WTC11 (cell line): ENCODE measurements at regions not wholly inside any gene's neighbourhood (a gene's known extent, or its start where the extent isn't known, plus 50 kb on each side); places are given as distances from the start of the nearest gene placed in this dataset.
"Not testable (repeated sequence)": the region's sequence is repeated elsewhere in the genome, so short reads cannot be mapped to it uniquely, and the experiment has no call there.

Experiments
- ATAC-seq: fragments of 200-7000 bp; cut with Tn5 transposase; 2 replicates; pipeline ENCODE4 v1.10.0; 2021; ENCODE audit warnings: mild to moderate bottlenecking, moderate library complexity
- CTCF ChIA-PET: fragments of 300-600 bp; sonication (Branson Sonifier 250); formaldehyde crosslinking; loops from one replicate; lab custom pipeline; 2021; ENCODE audit warnings: antibody characterized with exemption; lab: Charles Lee
- POLR2A ChIA-PET: fragments of 350-600 bp; sonication (Branson Sonifier 250); formaldehyde crosslinking; loops from one replicate; lab custom pipeline; 2021; ENCODE audit warnings: antibody characterized with exemption; lab: Charles Lee
- DNase-seq: peaks from one replicate; pipeline ENCODE4 v3.0.0; 2021; ENCODE audit warnings: low spot score
- H3K27ac Mint-ChIP-seq: 2 replicates; pipeline ENCODE4 v1.8.0; 2021; ENCODE audit warnings: mixed read lengths
- H3K27me3 Mint-ChIP-seq: 2 replicates; pipeline ENCODE4 v1.8.0; 2021; ENCODE audit warnings: low read depth, mild to moderate bottlenecking, moderate library complexity, mixed read lengths
- H3K36me3 Mint-ChIP-seq: 2 replicates; pipeline ENCODE4 v1.8.0; 2021; ENCODE audit warnings: mixed read lengths
- H3K4me1 Mint-ChIP-seq: 2 replicates; pipeline ENCODE4 v1.8.0; 2022; ENCODE audit warnings: mixed read lengths
- H3K4me3 Mint-ChIP-seq: 2 replicates; pipeline ENCODE4 v1.8.0; 2021; ENCODE audit warnings: mild to moderate bottlenecking, moderate library complexity, mixed read lengths
- H3K9me3 Mint-ChIP-seq: 2 replicates; pipeline ENCODE4 v1.8.0; 2021; ENCODE audit warnings: mixed read lengths
- ATF2 ChIP-seq: sonication (generic); formaldehyde crosslinking; IDR thresholded peaks from 2 replicates; pipeline ENCODE4 v1.8.1; 2022; ENCODE audit warnings: low read depth, missing genetic modification reagents, borderline replicate concordance
- ATF6 ChIP-seq: sonication (generic); formaldehyde crosslinking; IDR thresholded peaks from 2 replicates; pipeline ENCODE4 v1.8.1; 2023; ENCODE audit warnings: mild to moderate bottlenecking, missing genetic modification reagents
- CREB1 ChIP-seq: sonication (generic); formaldehyde crosslinking; IDR thresholded peaks from 2 replicates; pipeline ENCODE4 v1.8.0; 2023; ENCODE audit warnings: mild to moderate bottlenecking, missing genetic modification reagents
- JAZF1 ChIP-seq: fragments of 250-450 bp; sonication (Bioruptor Pico); IDR thresholded peaks from 2 replicates; pipeline ENCODE4 v1.9.0; 2021; ENCODE audit warnings: moderate library complexity, mild to moderate bottlenecking, inconsistent platforms
- MYBL2 ChIP-seq: sonication (generic); formaldehyde crosslinking; IDR thresholded peaks from 2 replicates; pipeline ENCODE4 v1.8.1; 2023; ENCODE audit warnings: mild to moderate bottlenecking, moderate library complexity, missing genetic modification reagents
- NFATC4 ChIP-seq: fragments of 250-450 bp; sonication (Bioruptor Pico); IDR thresholded peaks from 2 replicates; pipeline ENCODE4 v1.9.0; 2021; ENCODE audit warnings: mild to moderate bottlenecking
- NFYB ChIP-seq: sonication (generic); formaldehyde crosslinking; conservative IDR thresholded peaks from 2 replicates; pipeline ENCODE4 v1.8.0; 2022; ENCODE audit warnings: low read depth, missing genetic modification reagents
- SMAD3 ChIP-seq: sonication (generic); formaldehyde crosslinking; IDR thresholded peaks from 2 replicates; pipeline ENCODE4 v1.8.0; 2022; ENCODE audit warnings: missing genetic modification reagents, mild to moderate bottlenecking, borderline replicate concordance
- ZNF232 ChIP-seq: sonication (generic); formaldehyde crosslinking; IDR thresholded peaks from 2 replicates; pipeline ENCODE4 v1.8.0; 2022; ENCODE audit warnings: mild to moderate bottlenecking, missing genetic modification reagents
- ZNF671 ChIP-seq: fragments of 250-450 bp; sonication (Bioruptor Pico); IDR thresholded peaks from 2 replicates; pipeline ENCODE4 v1.8.0; 2021; ENCODE audit warnings: mild to moderate bottlenecking
- TF ChIP-seq, protein P1 (sequence below): fragments of 200-600 bp; IDR thresholded peaks from 2 replicates; pipeline ENCODE4 v1.8.0; 2022; ENCODE audit warnings: antibody characterized with exemption
- TF ChIP-seq, protein P2 (sequence below): sonication (generic); formaldehyde crosslinking; IDR thresholded peaks from 2 replicates; pipeline ENCODE4 v1.8.1; 2023; ENCODE audit warnings: mild to moderate bottlenecking, missing genetic modification reagents

GRCh38 chr1:29682171-29682918, 446.0 kb downstream of the PTPRU start:
- no peak overlapping the region for H3K27ac Mint-ChIP-seq
- peaks cover 8% of the 10 kb centered on the region for H3K9me3 Mint-ChIP-seq
- CTCF ChIA-PET: interaction anchor here (0.7 to 1.4 kb wide), 4 partner anchors 21 to 443 kb away, joined by 3 to 9 read pairs (median 3); no protein-coding TSS in a partner anchor
- DNase-seq (no peak), ATAC-seq (peak; percentile 44)
- H3K36me3 Mint-ChIP-seq: peaks cover 4% of the 10 kb centered on the region
- H3K27me3 Mint-ChIP-seq: no peaks in the 10 kb centered on the region
- TF ChIP-seq, protein P1, sequence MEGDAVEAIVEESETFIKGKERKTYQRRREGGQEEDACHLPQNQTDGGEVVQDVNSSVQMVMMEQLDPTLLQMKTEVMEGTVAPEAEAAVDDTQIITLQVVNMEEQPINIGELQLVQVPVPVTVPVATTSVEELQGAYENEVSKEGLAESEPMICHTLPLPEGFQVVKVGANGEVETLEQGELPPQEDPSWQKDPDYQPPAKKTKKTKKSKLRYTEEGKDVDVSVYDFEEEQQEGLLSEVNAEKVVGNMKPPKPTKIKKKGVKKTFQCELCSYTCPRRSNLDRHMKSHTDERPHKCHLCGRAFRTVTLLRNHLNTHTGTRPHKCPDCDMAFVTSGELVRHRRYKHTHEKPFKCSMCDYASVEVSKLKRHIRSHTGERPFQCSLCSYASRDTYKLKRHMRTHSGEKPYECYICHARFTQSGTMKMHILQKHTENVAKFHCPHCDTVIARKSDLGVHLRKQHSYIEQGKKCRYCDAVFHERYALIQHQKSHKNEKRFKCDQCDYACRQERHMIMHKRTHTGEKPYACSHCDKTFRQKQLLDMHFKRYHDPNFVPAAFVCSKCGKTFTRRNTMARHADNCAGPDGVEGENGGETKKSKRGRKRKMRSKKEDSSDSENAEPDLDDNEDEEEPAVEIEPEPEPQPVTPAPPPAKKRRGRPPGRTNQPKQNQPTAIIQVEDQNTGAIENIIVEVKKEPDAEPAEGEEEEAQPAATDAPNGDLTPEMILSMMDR: no peak
- TF ChIP-seq MYBL2 (CRISPR knock-in tag) (no peak), NFYB (CRISPR knock-in tag) (no peak), ATF2 (CRISPR knock-in tag) (no peak), JAZF1 (CRISPR knock-in tag) (no peak), ZNF671 (CRISPR knock-in tag) (no peak)
- TF ChIP-seq, protein P2, sequence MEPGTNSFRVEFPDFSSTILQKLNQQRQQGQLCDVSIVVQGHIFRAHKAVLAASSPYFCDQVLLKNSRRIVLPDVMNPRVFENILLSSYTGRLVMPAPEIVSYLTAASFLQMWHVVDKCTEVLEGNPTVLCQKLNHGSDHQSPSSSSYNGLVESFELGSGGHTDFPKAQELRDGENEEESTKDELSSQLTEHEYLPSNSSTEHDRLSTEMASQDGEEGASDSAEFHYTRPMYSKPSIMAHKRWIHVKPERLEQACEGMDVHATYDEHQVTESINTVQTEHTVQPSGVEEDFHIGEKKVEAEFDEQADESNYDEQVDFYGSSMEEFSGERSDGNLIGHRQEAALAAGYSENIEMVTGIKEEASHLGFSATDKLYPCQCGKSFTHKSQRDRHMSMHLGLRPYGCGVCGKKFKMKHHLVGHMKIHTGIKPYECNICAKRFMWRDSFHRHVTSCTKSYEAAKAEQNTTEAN: no peak
- TF ChIP-seq, all 79 proteins: peak for 0
- POLR2A ChIA-PET: no interaction called here
- H3K4me1 Mint-ChIP-seq: peaks cover 23% of the 10 kb centered on the region
- no peak overlapping the region for H3K4me3 Mint-ChIP-seq

DNA sequence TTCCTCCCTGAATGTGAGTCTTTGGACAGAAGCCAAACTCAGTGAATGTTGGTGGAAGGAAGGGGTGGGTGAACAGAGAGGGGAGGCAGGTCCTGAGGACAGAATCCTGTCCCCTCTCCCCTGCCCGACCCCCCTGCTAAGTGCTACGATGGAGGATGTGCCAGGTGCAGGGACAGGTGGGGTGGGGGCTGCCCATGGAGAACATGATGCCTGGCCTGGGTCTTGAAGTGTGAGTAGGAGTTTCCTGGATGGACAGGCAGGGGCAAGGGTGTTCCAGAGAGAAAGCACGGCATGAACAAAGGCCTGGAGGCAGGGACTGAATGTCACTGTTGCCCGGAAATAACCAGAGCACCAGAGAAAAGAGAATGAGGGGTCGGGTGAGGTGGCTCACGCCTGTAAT, 445.1 kb downstream of the PTPRU start:
- H3K4me1 Mint-ChIP-seq: peaks cover 23% of the 10 kb centered on the region
- POLR2A ChIA-PET, H3K27me3 Mint-ChIP-seq, DNase-seq, H3K9me3 Mint-ChIP-seq, ATAC-seq, H3K36me3 Mint-ChIP-seq, H3K4me3 Mint-ChIP-seq, H3K27ac Mint-ChIP-seq: not testable (repeated sequence)
- CTCF ChIA-PET: interaction anchor here (0.7 to 0.8 kb wide), 2 partner anchors 349 to 442 kb away, joined by 3 read pairs; no protein-coding TSS in a partner anchor

DNA sequence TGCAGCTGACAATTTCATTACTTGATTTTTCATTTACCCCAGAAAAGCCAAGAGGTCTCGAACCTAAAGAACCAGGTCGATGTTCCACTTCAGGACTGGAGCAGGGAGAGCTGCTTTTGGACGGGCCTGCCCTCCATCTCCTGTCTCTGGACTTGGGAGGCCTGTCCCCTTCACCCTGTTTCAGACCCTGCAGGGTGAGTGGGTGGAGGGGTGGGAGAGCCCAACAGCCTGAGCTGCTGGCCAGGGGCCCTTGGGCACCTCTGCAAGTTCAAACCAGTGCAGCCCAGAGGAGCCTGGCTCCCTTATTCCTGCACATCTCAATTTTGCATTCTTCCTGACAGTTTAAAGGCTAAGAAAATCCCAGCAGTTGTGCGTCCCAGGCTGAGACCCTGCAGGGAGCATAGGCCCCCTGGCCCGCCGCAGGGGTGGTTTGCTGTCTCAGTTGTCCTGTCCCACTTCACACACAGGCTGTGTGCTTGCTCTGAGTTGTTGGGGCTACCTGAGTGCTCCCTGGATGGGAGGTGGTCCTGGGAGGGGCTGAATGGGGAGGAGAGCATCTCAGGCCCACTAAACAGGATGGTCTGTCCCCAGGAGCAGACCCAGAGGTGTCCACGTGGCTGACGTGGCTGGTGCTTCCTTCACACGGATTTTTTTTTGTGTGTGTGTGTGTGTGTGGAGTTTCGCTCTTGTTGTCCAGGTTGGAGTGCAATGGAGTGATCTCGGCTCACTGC, 443.7 kb downstream of the PTPRU start:
- POLR2A ChIA-PET: no interaction called here
- Mint-ChIP-seq H3K27ac (no peak overlapping the region), H3K4me3 (no peak overlapping the region), H3K36me3 (peaks cover 4% of the 10 kb centered on the region), H3K27me3 (no peaks in the 10 kb centered on the region; the same call in 1 of the 2 replicates), H3K4me1 (peaks cover 31% of the 10 kb centered on the region), H3K9me3 (peaks cover 8% of the 10 kb centered on the region)
- DNase-seq (no peak), ATAC-seq (no peak)
- TF ChIP-seq ATF6 (CRISPR knock-in tag) (no peak), CREB1 (CRISPR knock-in tag) (no peak), SMAD3 (CRISPR knock-in tag) (no peak), ZNF232 (CRISPR knock-in tag) (no peak), NFATC4 (CRISPR knock-in tag) (no peak)
- CTCF ChIA-PET: interaction anchor here (0.6 kb wide), 1 partner anchor 407 kb away, joined by 3 read pairs; no protein-coding TSS in a partner anchor
